HG03565 (cell line): ENCODE measurements at regions not wholly inside any gene's neighbourhood (a gene's known extent, or its start where the extent isn't known, plus 50 kb on each side); places are given as distances from the start of the nearest gene placed in this dataset.

ENCODE experiments used
- ATAC-seq: cut with Tn5 transposase; IDR thresholded peaks from one replicate; pipeline ENCODE4 v1.9.1; 2021; ENCODE audit warnings: mild to moderate bottlenecking, moderate library complexity; ENCODE audit not compliant: unreplicated experiment

DNA sequence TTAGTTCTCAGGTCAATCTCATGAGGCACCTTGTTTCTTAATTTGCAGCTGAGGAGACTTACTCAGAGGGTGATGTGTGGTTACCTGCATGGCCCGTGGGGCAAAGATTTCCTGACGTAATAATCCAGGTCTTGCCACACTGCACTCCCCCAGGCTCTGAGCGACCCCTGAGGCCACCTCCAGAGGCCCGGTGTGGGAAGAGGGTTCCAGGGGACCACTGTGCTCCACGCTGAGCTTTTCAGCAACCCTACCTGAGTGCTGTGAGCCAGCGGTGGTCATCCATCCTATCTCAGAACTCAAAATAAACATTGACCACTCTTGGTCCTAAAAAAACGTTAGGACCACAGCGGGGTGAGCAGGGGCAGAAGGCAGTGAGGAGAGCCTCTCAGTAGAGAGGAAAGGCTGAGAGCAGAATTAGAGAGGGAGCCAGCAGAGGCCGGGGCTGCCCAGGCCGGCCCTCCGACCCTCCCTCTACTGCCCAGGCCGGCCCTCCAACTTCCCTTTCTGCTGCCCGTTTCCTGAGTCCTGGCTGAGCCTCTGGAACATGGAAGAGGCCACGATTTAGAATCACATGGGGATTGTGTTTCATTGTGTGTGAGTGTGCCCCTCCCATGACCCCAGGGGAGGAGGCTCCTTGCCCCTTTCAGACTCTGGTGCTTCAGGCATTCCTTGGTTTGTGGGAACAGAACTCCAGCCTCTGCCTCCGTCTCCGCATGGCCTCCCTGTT is 188.2 kb upstream of the DIO3 start:
- ATAC-seq: no peak

DNA sequence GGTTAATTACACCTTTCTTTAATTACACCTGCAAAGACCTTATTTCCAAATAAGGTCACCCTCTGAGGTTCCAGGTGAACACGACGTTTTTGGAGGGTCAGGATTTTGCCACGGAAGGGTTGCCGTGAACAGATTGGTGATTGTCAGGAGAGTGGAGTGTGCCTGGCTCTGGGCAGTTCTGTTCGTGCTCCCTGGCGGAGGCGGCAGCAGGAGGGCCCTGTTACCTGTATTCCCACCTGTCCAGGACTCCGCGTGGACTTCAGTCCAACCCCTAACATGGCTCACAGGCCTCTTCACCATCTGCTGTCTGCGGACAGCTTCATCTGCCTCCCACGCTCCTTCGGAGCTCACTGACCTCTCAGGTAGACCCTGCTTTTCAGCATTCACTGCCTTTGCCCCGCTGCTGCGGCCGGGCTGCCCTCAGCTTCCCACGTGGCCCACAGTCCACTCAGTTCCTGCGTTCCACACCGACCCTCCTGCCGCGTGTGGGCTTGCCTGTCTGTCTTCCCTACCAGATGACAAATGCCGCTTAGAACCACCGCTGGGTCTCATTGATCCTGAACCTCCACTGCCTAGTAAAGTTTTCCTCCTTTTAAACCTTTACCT is 187.5 kb upstream of the DIO3 start:
- ATAC-seq: no peak

GRCh38 chr14:101374373-101375338 is 186.6 kb upstream of the DIO3 start:
- ATAC-seq: no peak

GRCh38 chr14:101377069-101377468 is 184.2 kb upstream of the DIO3 start:
- no peak for ATAC-seq

DNA sequence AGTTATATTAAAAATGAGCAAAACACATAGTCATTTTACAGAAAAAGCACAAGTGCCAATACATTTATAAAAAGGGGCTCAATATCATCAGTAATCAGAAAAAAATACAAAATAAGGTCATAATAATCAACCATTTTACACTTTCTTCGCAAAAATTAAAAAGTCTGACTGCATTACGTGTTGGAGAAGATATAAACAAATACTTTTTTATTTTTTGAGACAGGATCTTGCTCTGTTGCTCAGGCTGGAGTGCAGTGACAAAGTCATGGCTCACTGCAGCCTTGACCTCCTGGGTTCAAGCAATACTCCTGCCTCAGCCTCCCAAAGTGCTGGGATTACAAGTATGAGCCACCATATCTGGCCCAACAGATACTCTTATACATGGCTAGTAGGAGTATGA is 181.5 kb upstream of the DIO3 start:
- ATAC-seq: no peak

GRCh38 chr14:101380512-101380911 is 180.8 kb upstream of the DIO3 start:
- no peak for ATAC-seq

GRCh38 chr14:101380940-101381339 is 180.4 kb upstream of the DIO3 start:
- ATAC-seq: no peak

DNA sequence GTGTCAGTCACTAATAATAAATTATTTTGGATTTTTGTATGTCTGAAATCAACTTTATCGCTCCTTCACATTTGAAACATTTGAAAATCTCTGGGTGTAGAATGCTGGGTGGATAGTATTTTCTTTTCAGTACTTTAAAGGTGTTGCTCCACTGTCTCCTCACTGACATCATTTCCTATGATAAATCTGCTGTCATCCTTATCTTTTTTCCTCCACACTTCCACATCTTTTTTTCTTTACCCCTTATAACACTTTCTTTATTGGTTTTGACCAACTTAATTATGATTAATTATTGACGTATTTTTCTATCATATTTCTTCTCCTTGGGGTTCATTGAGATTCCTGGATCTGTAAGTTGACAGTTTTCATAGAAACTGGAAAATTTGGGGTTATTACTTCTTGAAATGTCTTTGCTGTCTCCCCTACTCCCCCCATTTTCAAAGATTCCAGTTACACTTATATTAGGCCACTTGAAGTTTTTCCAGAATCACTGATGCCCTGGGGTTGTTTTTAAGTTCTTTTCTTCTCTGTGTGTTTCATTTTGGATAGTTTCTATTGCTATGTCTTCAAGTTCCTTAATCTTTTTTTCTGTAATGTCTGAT is 177.5 kb upstream of the DIO3 start:
- no peak for ATAC-seq

DNA sequence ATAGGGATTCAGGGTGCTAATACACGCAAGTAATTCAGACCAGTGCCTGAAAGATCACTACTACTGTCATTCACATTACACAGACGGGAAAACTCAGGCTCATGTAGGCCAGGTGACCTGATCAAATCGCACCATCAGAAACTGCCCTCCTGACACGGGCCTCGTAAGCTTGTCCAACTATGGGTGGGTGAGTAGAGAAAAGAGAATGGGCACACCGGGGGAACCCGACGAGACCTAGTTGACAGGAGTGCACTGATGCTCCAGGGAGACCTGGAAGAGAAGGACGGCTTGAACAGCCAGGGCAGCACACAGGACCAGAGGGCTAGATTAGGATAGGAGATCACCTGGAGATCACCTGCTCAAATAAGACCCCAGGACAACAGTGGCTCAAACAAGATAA is 166.9 kb upstream of the DIO3 start:
- ATAC-seq: no peak

- no peak for ATAC-seq
Observed at GRCh38 chr14:101395779-101396178, 165.5 kb upstream of the DIO3 start.

DNA sequence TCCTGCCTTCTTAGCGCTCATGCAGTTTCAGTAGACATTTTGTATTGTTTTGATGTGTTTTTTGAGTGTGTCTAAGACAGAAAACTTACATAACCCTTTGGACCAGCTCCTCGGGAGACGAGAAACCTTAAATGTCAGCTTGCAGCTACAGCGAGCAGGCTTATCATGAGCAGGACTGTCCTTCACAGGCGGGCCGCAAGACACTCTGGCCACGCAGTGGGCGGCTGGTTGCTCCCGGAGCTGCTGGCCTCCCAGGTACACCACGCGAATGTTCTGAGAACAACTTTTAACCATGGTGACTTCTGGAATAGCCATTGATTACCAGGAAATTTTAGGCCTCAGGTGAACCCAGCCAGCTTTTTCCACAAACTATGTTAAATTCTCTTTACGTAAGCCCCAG is 164.1 kb upstream of the DIO3 start:
- no peak for ATAC-seq

DNA sequence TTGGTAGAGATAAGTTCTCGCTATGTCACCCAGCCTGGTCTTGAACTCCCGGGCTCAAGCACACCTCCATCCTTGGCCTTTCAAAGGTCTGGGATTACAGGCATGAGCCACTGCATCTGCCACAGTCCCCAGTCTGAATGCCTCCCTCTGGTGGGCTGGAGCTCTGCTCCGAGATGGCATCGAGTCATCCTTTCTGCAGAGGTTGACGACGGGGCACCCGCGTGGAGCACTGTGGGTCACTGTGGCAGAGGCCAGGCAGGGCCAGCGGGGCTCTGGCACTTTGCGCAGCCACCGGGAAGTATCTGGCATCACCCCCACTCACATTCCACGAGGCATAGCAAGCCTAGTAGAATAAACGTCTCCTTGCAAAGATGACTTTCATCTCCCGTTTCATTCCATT is 163.3 kb upstream of the DIO3 start:
- no peak for ATAC-seq

GRCh38 chr14:101399737-101400517 is 161.4 kb upstream of the DIO3 start:
- no peak for ATAC-seq

- ATAC-seq: no peak
Observed at GRCh38 chr14:101400830-101401229, 160.5 kb upstream of the DIO3 start.

GRCh38 chr14:101402936-101403660 is 158.2 kb upstream of the DIO3 start:
- ATAC-seq: no peak

DNA sequence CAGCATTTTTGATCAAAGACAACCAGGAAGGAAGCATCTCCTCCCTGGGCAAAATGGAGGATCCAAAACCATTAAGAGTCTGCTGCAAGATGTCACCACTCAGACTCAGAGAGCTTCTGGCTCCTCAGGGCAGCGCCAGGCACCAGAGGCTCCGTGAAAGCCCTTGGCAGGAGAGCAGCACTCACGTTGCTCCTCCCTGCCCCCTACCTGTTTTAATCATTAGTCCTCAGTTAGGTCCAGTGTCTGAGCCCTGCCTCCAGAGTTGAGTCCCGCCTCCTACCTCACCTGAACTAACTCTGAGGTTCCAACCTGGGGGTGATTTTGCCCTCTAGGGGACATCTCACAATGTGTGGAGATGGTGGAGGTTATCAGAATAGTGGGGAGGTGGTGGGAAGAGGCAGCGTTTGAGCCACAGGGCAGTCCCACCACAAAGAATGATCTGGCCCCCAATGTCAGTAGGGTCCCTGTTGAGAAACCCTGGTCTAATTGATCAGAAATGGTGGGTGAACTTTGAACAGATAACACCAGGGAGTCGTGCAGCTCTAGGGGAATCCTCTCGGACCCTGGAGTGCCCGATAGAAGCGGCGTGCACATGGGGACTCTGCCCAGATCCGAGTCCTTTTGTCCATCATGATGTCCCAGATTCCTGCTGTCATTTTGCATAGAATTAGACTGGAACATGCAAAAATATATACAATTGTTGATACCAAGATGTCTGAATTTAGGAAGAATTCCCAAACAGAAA is 156.7 kb upstream of the DIO3 start:
- ATAC-seq: no peak

- ATAC-seq: no peak
Observed at GRCh38 chr14:101405171-101405883, 156.0 kb upstream of the DIO3 start.

GRCh38 chr14:101406921-101407320 is 154.4 kb upstream of the DIO3 start:
- no peak for ATAC-seq

DNA sequence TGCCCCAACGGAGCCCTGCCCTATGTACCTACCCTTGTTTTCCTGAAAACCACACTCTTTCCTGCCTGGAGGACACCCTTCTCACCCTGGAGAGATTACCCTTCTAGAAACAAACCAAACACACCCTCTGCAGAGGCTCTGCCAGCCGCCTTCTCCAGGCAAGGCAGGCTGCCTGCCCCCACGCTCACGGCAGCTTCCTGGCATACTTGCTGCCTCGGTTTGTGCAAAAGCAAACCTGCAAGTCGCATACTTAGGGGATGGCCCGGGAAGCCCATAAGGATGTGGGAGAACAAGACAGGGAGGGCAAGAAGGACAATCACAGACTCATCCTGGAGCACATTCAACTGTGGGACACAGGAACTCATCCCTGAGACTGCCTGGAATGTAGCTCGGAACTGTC is 154.0 kb upstream of the DIO3 start:
- ATAC-seq: no peak
